Neural crest cell (in vitro differentiated cells): ENCODE measurements at regions not wholly inside any gene's neighbourhood (a gene's known extent, or its start where the extent isn't known, plus 50 kb on each side); places are given as distances from the start of the nearest gene placed in this dataset.
"Not testable (repeated sequence)": the region's sequence is repeated elsewhere in the genome, so short reads cannot be mapped to it uniquely, and the experiment has no call there.

Experiments
- DNase-seq: peaks from one replicate; pipeline ENCODE4 v3.0.0; 2021; ENCODE audit warnings: low read depth, mixed read lengths, low spot score
- H3K27ac Mint-ChIP-seq: one replicate; pipeline ENCODE4 v1.8.0; 2021; ENCODE audit warnings: mild to moderate bottlenecking, mixed read lengths; ENCODE audit not compliant: unreplicated experiment
- H3K27me3 Mint-ChIP-seq: 2 replicates; pipeline ENCODE4 v1.8.0; 2021; ENCODE audit warnings: low read depth, mild to moderate bottlenecking, mixed read lengths
- H3K36me3 Mint-ChIP-seq: 2 replicates; pipeline ENCODE4 v1.8.0; 2021; ENCODE audit warnings: low read depth, mild to moderate bottlenecking, mixed read lengths
- H3K4me1 Mint-ChIP-seq: 2 replicates; pipeline ENCODE4 v1.8.0; 2021; ENCODE audit warnings: mixed read lengths
- H3K4me3 Mint-ChIP-seq: one replicate; pipeline ENCODE4 v1.8.0; 2021; ENCODE audit warnings: mild to moderate bottlenecking, mixed read lengths
- H3K9me3 Mint-ChIP-seq: 2 replicates; pipeline ENCODE4 v1.8.0; 2021; ENCODE audit warnings: mixed read lengths
- CTCF ChIP-seq: fragments of 200-600 bp; sonication (generic); conservative IDR thresholded peaks from 2 replicates; pipeline ENCODE4 v1.5.0; 2021; ENCODE audit warnings: antibody characterized with exemption, mild to moderate bottlenecking

- peaks cover 4% of the 10 kb centered on the region for H3K9me3 Mint-ChIP-seq
- H3K4me3 Mint-ChIP-seq: no peak overlapping the region
- H3K36me3 Mint-ChIP-seq: no peaks in the 10 kb centered on the region
- no peaks in the 10 kb centered on the region for H3K27me3 Mint-ChIP-seq
- TF ChIP-seq CTCF: no peak
- no peaks in the 10 kb centered on the region for H3K4me1 Mint-ChIP-seq
- no peak overlapping the region for H3K27ac Mint-ChIP-seq
- no peak for DNase-seq
Measured at GRCh38 chr16:61146429-61146828, 889.8 kb downstream of the CDH8 start.

GRCh38 chr16:61131447-61131846, 904.8 kb downstream of the CDH8 start:
- H3K36me3 Mint-ChIP-seq: no peaks in the 10 kb centered on the region

GRCh38 chr16:61128545-61129323, 907.5 kb downstream of the CDH8 start:
- H3K4me1 Mint-ChIP-seq: no peaks in the 10 kb centered on the region
- no peak for TF ChIP-seq CTCF
- H3K36me3 Mint-ChIP-seq: no peaks in the 10 kb centered on the region
- no peak overlapping the region for H3K4me3 Mint-ChIP-seq
- H3K27ac Mint-ChIP-seq: no peak overlapping the region
- no peak for DNase-seq
- H3K9me3 Mint-ChIP-seq: no peaks in the 10 kb centered on the region
- H3K27me3 Mint-ChIP-seq: peaks cover 8% of the 10 kb centered on the region

More at GRCh38 chr16:61131447-61131846, 904.8 kb downstream of the CDH8 start:
- TF ChIP-seq CTCF: no peak
- no peak overlapping the region for H3K27ac Mint-ChIP-seq
- no peak overlapping the region for H3K4me3 Mint-ChIP-seq
- H3K27me3 Mint-ChIP-seq: peaks cover 4% of the 10 kb centered on the region
- H3K9me3 Mint-ChIP-seq: no peaks in the 10 kb centered on the region
- DNase-seq: no peak
- H3K4me1 Mint-ChIP-seq: no peaks in the 10 kb centered on the region

GRCh38 chr16:61105544-61105943, 930.7 kb downstream of the CDH8 start:
- Mint-ChIP-seq H3K9me3 (no peaks in the 10 kb centered on the region), H3K27ac (no peak overlapping the region), H3K36me3 (no peaks in the 10 kb centered on the region), H3K4me3 (no peak overlapping the region), H3K4me1 (no peaks in the 10 kb centered on the region), H3K27me3 (peaks cover 2% of the 10 kb centered on the region)
- DNase-seq: no peak
- TF ChIP-seq CTCF: no peak

- peaks cover under 1% of the 10 kb centered on the region for H3K27me3 Mint-ChIP-seq
- no peak for DNase-seq
- H3K4me3 Mint-ChIP-seq: no peak overlapping the region
- H3K4me1 Mint-ChIP-seq: no peaks in the 10 kb centered on the region
- TF ChIP-seq CTCF: no peak
- H3K36me3 Mint-ChIP-seq: peaks cover 2% of the 10 kb centered on the region
- peaks cover 8% of the 10 kb centered on the region for H3K9me3 Mint-ChIP-seq
- no peak overlapping the region for H3K27ac Mint-ChIP-seq
Measured at GRCh38 chr16:61098505-61098904, 937.7 kb downstream of the CDH8 start.

GRCh38 chr16:61091300-61091699, 944.9 kb downstream of the CDH8 start:
- H3K27ac Mint-ChIP-seq, H3K4me1 Mint-ChIP-seq, H3K4me3 Mint-ChIP-seq, H3K27me3 Mint-ChIP-seq, DNase-seq, H3K36me3 Mint-ChIP-seq: not testable (repeated sequence)
- H3K9me3 Mint-ChIP-seq: peaks cover 14% of the 10 kb centered on the region
